HFFc6 (cell line): ENCODE measurements at regions not wholly inside any gene's neighbourhood (a gene's known extent, or its start where the extent isn't known, plus 50 kb on each side); places are given as distances from the start of the nearest gene placed in this dataset.

Experiments used
- DNase-seq: peaks from one replicate; pipeline ENCODE4 v3.0.0-alpha.2; 2018
- H3K27ac Mint-ChIP-seq: 2 replicates; pipeline ENCODE4 v1.8.0; 2020; ENCODE audit warnings: mild to moderate bottlenecking, mixed read lengths
- H3K27me3 Mint-ChIP-seq: 2 replicates; pipeline ENCODE4 v1.8.0; 2021; ENCODE audit warnings: mild to moderate bottlenecking, moderate library complexity, mixed read lengths; ENCODE audit not compliant: insufficient read depth
- H3K36me3 Mint-ChIP-seq: 2 replicates; pipeline ENCODE4 v1.8.0; 2021; ENCODE audit warnings: low read depth, mixed read lengths
- H3K4me1 Mint-ChIP-seq: 2 replicates; pipeline ENCODE4 v1.8.0; 2020; ENCODE audit warnings: low read depth, mixed read lengths
- H3K4me3 Mint-ChIP-seq: 2 replicates; pipeline ENCODE4 v1.8.0; 2020; ENCODE audit warnings: mild to moderate bottlenecking, moderate library complexity, mixed read lengths
- H3K9me3 Mint-ChIP-seq: 2 replicates; pipeline ENCODE4 v1.8.0; 2020; ENCODE audit warnings: mild to moderate bottlenecking, mixed read lengths
- CTCF ChIP-seq: fragments of 200-600 bp; sonication (generic); IDR thresholded peaks from 2 replicates; pipeline ENCODE4 v1.5.0; 2021; ENCODE audit warnings: antibody characterized with exemption, mild to moderate bottlenecking

- H3K9me3 Mint-ChIP-seq: peaks cover 57% of the 10 kb centered on the region
- H3K27ac Mint-ChIP-seq: no peak overlapping the region
Measured at GRCh38 chr14:27006570-27006969, 408.7 kb upstream of the NOVA1 start.

GRCh38 chr14:27008187-27008586, 410.4 kb upstream of the NOVA1 start:
- DNase-seq: no peak
- Mint-ChIP-seq H3K4me1 (no peaks in the 10 kb centered on the region), H3K9me3 (peaks cover 63% of the 10 kb centered on the region), H3K4me3 (no peak overlapping the region), H3K27ac (no peak overlapping the region), H3K27me3 (no peaks in the 10 kb centered on the region; the same call in 1 of the 2 replicates), H3K36me3 (peaks cover 9% of the 10 kb centered on the region)
- TF ChIP-seq CTCF: no peak

More at GRCh38 chr14:27006570-27006969, 408.7 kb upstream of the NOVA1 start:
- no peak for TF ChIP-seq CTCF
- DNase-seq: no peak
- Mint-ChIP-seq H3K4me3 (no peak overlapping the region), H3K36me3 (peaks cover 15% of the 10 kb centered on the region), H3K4me1 (no peaks in the 10 kb centered on the region), H3K27me3 (no peaks in the 10 kb centered on the region; the same call in 1 of the 2 replicates)

DNA sequence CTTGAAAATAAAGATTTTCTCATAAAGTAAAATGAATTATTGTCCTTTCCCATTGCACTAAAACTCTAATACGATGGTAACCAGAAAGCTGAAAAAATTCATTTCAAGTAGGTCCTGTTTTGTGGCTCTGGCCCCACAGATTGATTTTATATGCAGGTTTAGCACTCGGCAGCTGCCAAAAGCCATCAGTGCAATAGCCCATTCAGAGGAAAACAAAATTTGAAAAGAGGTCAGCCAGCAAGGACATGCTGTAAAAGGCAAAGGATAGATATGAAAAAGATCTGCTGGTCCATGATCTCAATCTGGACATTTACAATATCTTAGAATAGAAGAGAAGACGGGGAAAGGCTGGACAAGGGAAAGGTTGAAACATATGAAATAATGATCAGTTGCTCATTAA, 414.8 kb upstream of the NOVA1 start:
- Mint-ChIP-seq H3K4me3 (no peak overlapping the region), H3K4me1 (no peaks in the 10 kb centered on the region), H3K27me3 (no peaks in the 10 kb centered on the region; the same call in 1 of the 2 replicates), H3K9me3 (peaks cover 46% of the 10 kb centered on the region), H3K27ac (no peak overlapping the region), H3K36me3 (peaks cover 9% of the 10 kb centered on the region; the same call in 1 of the 2 replicates)
- TF ChIP-seq CTCF: no peak
- DNase-seq: no peak

- TF ChIP-seq CTCF: no peak
- H3K4me1 Mint-ChIP-seq: no peaks in the 10 kb centered on the region
- H3K4me3 Mint-ChIP-seq: no peak overlapping the region
- no peak for DNase-seq
- no peaks in the 10 kb centered on the region for H3K27me3 Mint-ChIP-seq
- H3K9me3 Mint-ChIP-seq: peaks cover 39% of the 10 kb centered on the region
- H3K27ac Mint-ChIP-seq: no peak overlapping the region
- H3K36me3 Mint-ChIP-seq: peaks cover 6% of the 10 kb centered on the region; the same call in 1 of the 2 replicates
Measured at GRCh38 chr14:27013678-27014077, 415.8 kb upstream of the NOVA1 start.

GRCh38 chr14:27015065-27015464, 417.2 kb upstream of the NOVA1 start:
- Mint-ChIP-seq H3K9me3 (peaks cover 27% of the 10 kb centered on the region), H3K36me3 (no peaks in the 10 kb centered on the region), H3K4me1 (no peaks in the 10 kb centered on the region), H3K27me3 (no peaks in the 10 kb centered on the region), H3K4me3 (no peak overlapping the region), H3K27ac (no peak overlapping the region)
- no peak for TF ChIP-seq CTCF
- no peak for DNase-seq

- Mint-ChIP-seq H3K27ac (no peak overlapping the region), H3K4me3 (no peak overlapping the region), H3K27me3 (no peaks in the 10 kb centered on the region), H3K9me3 (peaks cover 31% of the 10 kb centered on the region), H3K4me1 (no peaks in the 10 kb centered on the region), H3K36me3 (no peaks in the 10 kb centered on the region)
- no peak for DNase-seq
- no peak for TF ChIP-seq CTCF
Measured at GRCh38 chr14:27025648-27026047, 427.8 kb upstream of the NOVA1 start.
